GM12864 (cell line): ENCODE measurements at regions not wholly inside any gene's neighbourhood (a gene's known extent, or its start where the extent isn't known, plus 50 kb on each side); places are given as distances from the start of the nearest gene placed in this dataset.
"Not testable (repeated sequence)": the region's sequence is repeated elsewhere in the genome, so short reads cannot be mapped to it uniquely, and the experiment has no call there.

ENCODE experiments used
- DNase-seq: peaks from one replicate; pipeline ENCODE4 v3.0.0-alpha.2; 2011; ENCODE audit warnings: low read depth
- H3K4me3 ChIP-seq: 2 replicates; pipeline ENCODE4 v1.5.1; 2011; ENCODE audit warnings: mild to moderate bottlenecking, low read depth, low read length, control low read depth
- CTCF ChIP-seq: IDR thresholded peaks from 2 replicates; pipeline ENCODE4 v1.5.1; 2011; ENCODE audit warnings: low read depth, mild to moderate bottlenecking, moderate library complexity, low read length, control low read depth, inconsistent platforms; ENCODE audit errors: missing control alignments

DNA sequence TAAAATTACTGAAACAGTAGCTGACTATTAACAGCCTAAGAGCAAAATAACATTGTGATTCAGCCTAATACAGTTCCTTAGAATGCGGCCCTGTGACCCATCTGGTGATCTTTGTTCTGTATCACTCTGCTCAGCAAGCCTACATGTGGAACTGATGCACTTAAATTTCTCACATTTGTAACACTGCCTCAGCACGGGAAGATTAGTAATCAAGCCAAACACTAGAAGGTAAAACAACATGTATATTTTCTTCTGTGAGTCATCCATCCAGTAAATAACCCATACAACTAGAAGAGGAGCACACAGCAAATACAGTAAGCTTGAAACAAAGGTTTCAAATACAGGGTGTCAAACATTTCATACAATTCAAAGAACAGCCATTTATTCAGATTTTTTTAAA is 189.7 kb upstream of the NOX3 start:
- DNase-seq, result no peak
- TF ChIP-seq CTCF, result no peak
- H3K4me3 ChIP-seq, result no peak overlapping the region

GRCh38 chr6:155641603-155642002 is 186.0 kb upstream of the NOX3 start:
- no peak for DNase-seq
- TF ChIP-seq CTCF, result no peak
- no peak overlapping the region for H3K4me3 ChIP-seq

DNA sequence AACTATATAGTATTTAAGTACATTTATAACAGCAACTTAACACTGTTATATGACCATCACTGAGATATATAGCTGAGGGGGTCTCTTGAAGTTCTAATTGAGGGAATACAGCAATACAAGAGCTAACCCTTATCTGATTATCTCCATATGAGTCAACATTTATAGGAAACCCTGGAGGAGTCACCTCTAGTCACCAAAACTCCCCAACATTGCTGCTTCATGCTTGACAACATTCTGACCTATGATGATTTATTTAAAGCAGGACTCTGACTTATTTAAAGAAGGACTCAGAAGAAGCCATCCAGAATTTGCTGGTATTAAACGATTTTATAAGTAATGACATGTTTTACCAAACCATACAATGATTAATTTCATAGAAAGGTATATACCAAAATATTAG is 182.6 kb upstream of the NOX3 start:
- H3K4me3 ChIP-seq, result no peak overlapping the region
- no peak for DNase-seq
- no peak for TF ChIP-seq CTCF

DNA sequence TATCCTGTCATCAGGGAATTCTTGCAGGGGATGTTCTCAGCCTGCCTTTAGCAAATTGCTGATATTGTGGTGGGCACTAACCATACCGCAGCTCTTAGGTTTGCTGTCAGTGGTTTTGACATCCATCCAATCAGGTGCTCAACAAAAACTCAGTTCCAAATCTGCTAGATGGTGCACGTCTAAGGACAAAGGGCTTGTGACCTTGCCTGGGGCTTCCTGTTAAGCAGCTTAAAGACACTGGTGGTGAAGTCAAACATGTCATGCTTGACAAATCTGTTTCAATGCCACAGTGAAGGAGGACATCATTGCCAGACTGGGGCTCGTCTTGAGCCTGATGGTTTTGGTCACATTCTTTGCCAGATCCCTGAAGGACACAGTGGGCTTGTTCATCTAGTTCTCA is 179.8 kb upstream of the NOX3 start:
- H3K4me3 ChIP-seq, result no peak overlapping the region
- no peak for TF ChIP-seq CTCF
- DNase-seq, result no peak

DNA sequence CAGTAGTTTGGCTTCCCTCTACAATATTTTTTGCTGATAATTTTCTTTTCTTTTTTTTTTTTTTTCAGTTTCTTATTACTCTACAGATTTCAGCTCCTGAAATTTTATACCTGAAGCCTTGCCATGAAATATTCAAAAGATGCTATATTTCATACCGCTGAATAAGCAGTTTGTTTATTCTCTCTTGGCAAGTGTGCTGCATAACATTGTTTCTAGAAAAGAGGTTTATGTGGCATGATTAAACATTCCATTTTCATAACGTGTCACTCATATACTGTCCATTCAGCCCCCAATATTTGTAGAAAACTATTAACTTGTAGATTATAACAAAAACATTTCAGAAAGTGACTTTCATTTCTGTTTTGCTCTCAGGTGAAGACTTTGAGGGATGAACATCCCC is 174.4 kb upstream of the NOX3 start:
- DNase-seq, result no peak
- TF ChIP-seq CTCF, result no peak
- H3K4me3 ChIP-seq, result no peak overlapping the region

- no peak overlapping the region for H3K4me3 ChIP-seq
- DNase-seq, result no peak
- TF ChIP-seq CTCF, result no peak
Observed at GRCh38 chr6:155629652-155630051, 174.0 kb upstream of the NOX3 start.

GRCh38 chr6:155628306-155628705 is 172.7 kb upstream of the NOX3 start:
- DNase-seq, result peak; percentile 22
- TF ChIP-seq CTCF, result no peak
- no peak overlapping the region for H3K4me3 ChIP-seq

- DNase-seq, H3K4me3 ChIP-seq: not testable (repeated sequence)
Observed at GRCh38 chr6:155627722-155628212, 172.1 kb upstream of the NOX3 start.
